Keratinocyte (primary cell): ENCODE measurements at regions not wholly inside any gene's neighbourhood (a gene's known extent, or its start where the extent isn't known, plus 50 kb on each side); places are given as distances from the start of the nearest gene placed in this dataset.
"Not testable (repeated sequence)": the region's sequence is repeated elsewhere in the genome, so short reads cannot be mapped to it uniquely, and the experiment has no call there.

Experiments used
- DNase-seq: peaks from one replicate; pipeline ENCODE4 v3.0.0-alpha.2; 2011; ENCODE audit warnings: low read depth, missing footprints, low spot score
- FAIRE-seq: peaks from 2 replicates; lab custom pipeline; 2011; peaks lifted over from hg19 to GRCh38; lab: Jason Lieb, UNC
- H2AFZ ChIP-seq: 2 replicates; pipeline ENCODE4 v1.6.0; 2012; ENCODE audit warnings: low read length, control low read depth, inconsistent platforms; ENCODE audit not compliant: control insufficient read depth
- H3K27ac ChIP-seq: 2 replicates; pipeline ENCODE4 v1.5.1; 2011; ENCODE audit warnings: low read length; ENCODE audit not compliant: control insufficient read depth, insufficient read depth
- H3K27me3 ChIP-seq: 3 replicates; pipeline ENCODE4 v1.6.0; 2011; ENCODE audit warnings: low read length; ENCODE audit not compliant: control insufficient read depth, insufficient read depth; ENCODE audit errors: extremely low read depth
- H3K36me3 ChIP-seq, 2 experiments: 2 replicates in 1 of 2; 3 replicates in 1 of 2; pipeline ENCODE4 v1.5.1; 2011; ENCODE audit warnings: low read length in 2 of 2, mild to moderate bottlenecking in 1 of 2; ENCODE audit not compliant: control insufficient read depth in 2 of 2, insufficient read depth in 2 of 2; ENCODE audit errors: extremely low read depth in 1 of 2
- H3K4me1 ChIP-seq: 3 replicates; pipeline ENCODE4 v1.5.1; 2011; ENCODE audit warnings: low read length; ENCODE audit not compliant: control insufficient read depth, insufficient read depth; ENCODE audit errors: extremely low read depth
- H3K4me2 ChIP-seq: 3 replicates; pipeline ENCODE4 v1.6.0; 2011; ENCODE audit warnings: low read depth, low read length; ENCODE audit not compliant: control insufficient read depth, insufficient read depth; ENCODE audit errors: extremely low read depth
- H3K4me3 ChIP-seq, 3 experiments: fragments of 200-600 bp in 1 of 3; sonication (generic) in 1 of 3; 2 replicates in 2 of 3; 3 replicates in 1 of 3; pipeline ENCODE4 v1.5.1; 2011 to 2016; ENCODE audit warnings: low read length in 3 of 3, mild to moderate bottlenecking in 3 of 3, control low read depth in 2 of 3, inconsistent platforms in 1 of 3, low read depth in 1 of 3, mixed read lengths in 1 of 3, mixed run types in 1 of 3, moderate library complexity in 1 of 3; ENCODE audit not compliant: control insufficient read depth in 2 of 3, insufficient read depth in 2 of 3; ENCODE audit errors: extremely low read depth in 1 of 3
- H3K79me2 ChIP-seq: 2 replicates; pipeline ENCODE4 v1.6.0; 2012; ENCODE audit warnings: low read length; ENCODE audit not compliant: control insufficient read depth, insufficient read depth
- H3K9ac ChIP-seq: 3 replicates; pipeline ENCODE4 v1.6.0; 2011; ENCODE audit warnings: low read length; ENCODE audit not compliant: control insufficient read depth, insufficient read depth; ENCODE audit errors: extremely low read depth
- H3K9me1 ChIP-seq: 3 replicates; pipeline ENCODE4 v1.6.0; 2011; ENCODE audit warnings: low read length; ENCODE audit not compliant: control insufficient read depth, insufficient read depth; ENCODE audit errors: extremely low read depth
- H3K9me3 ChIP-seq: 2 replicates; pipeline ENCODE4 v1.5.1; 2012; ENCODE audit warnings: low read depth, low read length; ENCODE audit not compliant: control insufficient read depth
- H4K20me1 ChIP-seq: 3 replicates; pipeline ENCODE4 v1.6.0; 2011; ENCODE audit warnings: low read length; ENCODE audit not compliant: control insufficient read depth, insufficient read depth; ENCODE audit errors: extremely low read depth
- CTCF ChIP-seq, 3 experiments: IDR thresholded peaks in 1 of 3; conservative IDR thresholded peaks in 1 of 3; optimal IDR thresholded peaks in 1 of 3; 2 replicates in 2 of 3; 3 replicates in 1 of 3; pipeline versions ENCODE3 to v1.5.1; 2011; ENCODE audit warnings: low read length in 3 of 3, mild to moderate bottlenecking in 3 of 3, moderate library complexity in 2 of 3, control low read depth in 1 of 3, inconsistent platforms in 1 of 3; ENCODE audit not compliant: insufficient read depth in 2 of 3; ENCODE audit errors: extremely low read depth in 1 of 3
- EZH2 ChIP-seq: IDR thresholded peaks from one replicate; pipeline ENCODE4 v1.6.1; 2012; ENCODE audit warnings: inconsistent platforms, mild to moderate bottlenecking, low read length, moderate library complexity
- dilution Hi-C: fragments of 300-500 bp; cut with MboI; formaldehyde crosslinking; loops from one replicate; pipeline ENCODE4 v1.7.0; 2020; ENCODE audit warnings: low sequenced_read_pairs; ENCODE audit not compliant: extremely low pct_ligation_motif_present

GRCh38 chr18:66894851-66895250, 291.0 kb upstream of the CDH19 start:
- Histone ChIP-seq H3K9ac (no peak overlapping the region), H2AFZ (no peak overlapping the region), H3K27ac (no peak overlapping the region), H3K79me2 (no peaks in the 10 kb centered on the region), H3K4me1 (no peaks in the 10 kb centered on the region), H3K9me3 (no peaks in the 10 kb centered on the region), H3K4me2 (no peak overlapping the region), H3K27me3 (no peaks in the 10 kb centered on the region), H3K36me3 (no peaks in the 10 kb centered on the region), H3K9me1 (no peaks in the 10 kb centered on the region), H3K4me3 (no peak overlapping the region), H4K20me1 (no peaks in the 10 kb centered on the region)
- no peak for TF ChIP-seq CTCF (optimal IDR thresholded peaks at IDR 0.05 in 1 of 3, IDR thresholded peaks at IDR 0.05 in 1 of 3, conservative IDR thresholded peaks at IDR 0.05 in 1 of 3; ENCODE audit: extremely low read depth in 1 of 3, insufficient read depth in 2 of 3, low read length in 3 of 3)
- TF ChIP-seq EZH2: no peak
- dilution Hi-C loops: no loop called here
- DNase-seq: no peak
- FAIRE-seq: no peak

- H3K79me2 ChIP-seq, H4K20me1 ChIP-seq, H3K36me3 ChIP-seq, H3K27ac ChIP-seq, H3K4me2 ChIP-seq, H3K4me3 ChIP-seq, FAIRE-seq, H2AFZ ChIP-seq, dilution Hi-C loops, H3K4me1 ChIP-seq, H3K27me3 ChIP-seq, H3K9me3 ChIP-seq, H3K9me1 ChIP-seq, H3K9ac ChIP-seq, DNase-seq: not testable (repeated sequence)
These were observed 288.5 kb upstream of the CDH19 start for GRCh38 chr18:66892388-66892787.

GRCh38 chr18:66874812-66875474, 271.1 kb upstream of the CDH19 start:
- TF ChIP-seq EZH2 (no peak), CTCF (optimal IDR thresholded peaks at IDR 0.05 in 1 of 3, IDR thresholded peaks at IDR 0.05 in 1 of 3, conservative IDR thresholded peaks at IDR 0.05 in 1 of 3; ENCODE audit: extremely low read depth in 1 of 3, insufficient read depth in 2 of 3, low read length in 3 of 3) (no peak)
- H3K27ac ChIP-seq: no peak overlapping the region
- H3K4me1 ChIP-seq: no peaks in the 10 kb centered on the region
- H3K4me2 ChIP-seq: no peak overlapping the region
- H4K20me1 ChIP-seq: no peaks in the 10 kb centered on the region
- no peaks in the 10 kb centered on the region for H3K9me1 ChIP-seq
- no peak overlapping the region for H3K4me3 ChIP-seq
- H3K27me3 ChIP-seq: no peaks in the 10 kb centered on the region
- FAIRE-seq (no peak), DNase-seq (no peak)
- dilution Hi-C loops: no loop called here
- H3K79me2 ChIP-seq: no peaks in the 10 kb centered on the region
- no peak overlapping the region for H3K9ac ChIP-seq
- H3K36me3 ChIP-seq: no peaks in the 10 kb centered on the region
- no peak overlapping the region for H2AFZ ChIP-seq
- no peaks in the 10 kb centered on the region for H3K9me3 ChIP-seq
